Suprapubic skin (tissue), 4 donors: ENCODE measurements at regions not wholly inside any gene's neighbourhood (a gene's known extent, or its start where the extent isn't known, plus 50 kb on each side); places are given as distances from the start of the nearest gene placed in this dataset.

Source experiments
- EP300 ChIP-seq: sonication (generic); formaldehyde crosslinking; IDR thresholded peaks from one replicate; pipeline ENCODE4 v1.6.1; 2017; ENCODE audit warnings: antibody characterized with exemption
- POLR2A ChIP-seq, 2 donors: fragments of 450-650 bp; IDR thresholded peaks; one replicate each; pipeline ENCODE4 v1.6.1; 2017; ENCODE audit warnings: antibody characterized with exemption in 2 of 2, mild to moderate bottlenecking in 2 of 2, moderate library complexity in 2 of 2
- POLR2AphosphoS5 ChIP-seq, 3 donors: sonication (generic); formaldehyde crosslinking; IDR thresholded peaks; one replicate each; pipeline ENCODE4 v1.6.1; 2017; ENCODE audit warnings: antibody characterized with exemption in 3 of 3
- TF ChIP-seq, protein P1 (sequence below), 2 donors: fragments of 200-600 bp in 1 of 2; fragments of 450-650 bp in 1 of 2; sonication (generic) in 1 of 2; IDR thresholded peaks; one replicate each; pipeline ENCODE4 v1.5.1; 2016 to 2019; ENCODE audit warnings: antibody characterized with exemption in 2 of 2, mild to moderate bottlenecking in 1 of 2, moderate library complexity in 1 of 2

- no peak for TF ChIP-seq EP300
- TF ChIP-seq POLR2A (IDR thresholded peaks at IDR 0.05), result no peak
- TF ChIP-seq, protein P1, sequence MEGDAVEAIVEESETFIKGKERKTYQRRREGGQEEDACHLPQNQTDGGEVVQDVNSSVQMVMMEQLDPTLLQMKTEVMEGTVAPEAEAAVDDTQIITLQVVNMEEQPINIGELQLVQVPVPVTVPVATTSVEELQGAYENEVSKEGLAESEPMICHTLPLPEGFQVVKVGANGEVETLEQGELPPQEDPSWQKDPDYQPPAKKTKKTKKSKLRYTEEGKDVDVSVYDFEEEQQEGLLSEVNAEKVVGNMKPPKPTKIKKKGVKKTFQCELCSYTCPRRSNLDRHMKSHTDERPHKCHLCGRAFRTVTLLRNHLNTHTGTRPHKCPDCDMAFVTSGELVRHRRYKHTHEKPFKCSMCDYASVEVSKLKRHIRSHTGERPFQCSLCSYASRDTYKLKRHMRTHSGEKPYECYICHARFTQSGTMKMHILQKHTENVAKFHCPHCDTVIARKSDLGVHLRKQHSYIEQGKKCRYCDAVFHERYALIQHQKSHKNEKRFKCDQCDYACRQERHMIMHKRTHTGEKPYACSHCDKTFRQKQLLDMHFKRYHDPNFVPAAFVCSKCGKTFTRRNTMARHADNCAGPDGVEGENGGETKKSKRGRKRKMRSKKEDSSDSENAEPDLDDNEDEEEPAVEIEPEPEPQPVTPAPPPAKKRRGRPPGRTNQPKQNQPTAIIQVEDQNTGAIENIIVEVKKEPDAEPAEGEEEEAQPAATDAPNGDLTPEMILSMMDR (IDR thresholded peaks at IDR 0.05), result no peak
- TF ChIP-seq POLR2AphosphoS5 (IDR thresholded peaks at IDR 0.05), result no peak
Observed at GRCh38 chr3:8183627-8184026, 318.0 kb upstream of the LMCD1 start.
